HepG2 (cell line): ENCODE measurements at regions not wholly inside any gene's neighbourhood (a gene's known extent, or its start where the extent isn't known, plus 50 kb on each side); places are given as distances from the start of the nearest gene placed in this dataset.

ENCODE experiments used
- ARID2 ChIP-seq: sonication (generic); formaldehyde crosslinking; IDR thresholded peaks from 2 replicates; pipeline ENCODE4 v1.8.1; 2022; ENCODE audit warnings: mild to moderate bottlenecking, missing genetic modification reagents, borderline replicate concordance
- ATF2 ChIP-seq: sonication (generic); formaldehyde crosslinking; IDR thresholded peaks from 2 replicates; pipeline ENCODE4 v1.4.0; 2020; ENCODE audit warnings: missing genetic modification reagents
- ATF3 ChIP-seq: sonication (generic); formaldehyde crosslinking; IDR thresholded peaks from 2 replicates; pipeline ENCODE4 v1.4.0; 2020; ENCODE audit warnings: missing genetic modification reagents
- BORCS8-MEF2B ChIP-seq: sonication (generic); formaldehyde crosslinking; IDR thresholded peaks from 2 replicates; pipeline ENCODE4 v1.8.0; 2022; ENCODE audit warnings: mild to moderate bottlenecking, missing genetic modification reagents
- BRCA1 ChIP-seq: sonication (generic); formaldehyde crosslinking; IDR thresholded peaks from 2 replicates; pipeline ENCODE4 v1.4.0; 2020; ENCODE audit warnings: missing genetic modification reagents
- CHD4 ChIP-seq: fragments of 200-600 bp; sonication (generic); IDR thresholded peaks from 2 replicates; pipeline ENCODE4 v1.7.0; 2017; ENCODE audit warnings: mild to moderate bottlenecking, low read length, borderline replicate concordance
- CSRNP1 ChIP-seq: sonication (generic); formaldehyde crosslinking; IDR thresholded peaks from 2 replicates; pipeline ENCODE4 v1.8.1; 2023; ENCODE audit warnings: mild to moderate bottlenecking, missing genetic modification reagents
- DMTF1 ChIP-seq: sonication (generic); formaldehyde crosslinking; IDR thresholded peaks from 2 replicates; pipeline ENCODE4 v1.4.0; 2020; ENCODE audit warnings: mild to moderate bottlenecking, missing genetic modification reagents
- FOXJ3 ChIP-seq: sonication (generic); formaldehyde crosslinking; IDR thresholded peaks from 2 replicates; pipeline ENCODE4 v1.4.0; 2020; ENCODE audit warnings: missing genetic modification reagents, mild to moderate bottlenecking, borderline replicate concordance
- GATAD1 ChIP-seq: IDR thresholded peaks from 2 replicates; pipeline ENCODE4 v1.6.1; 2016; ENCODE audit warnings: missing genetic modification reagents, missing compliant biosample characterization
- KAT7 ChIP-seq: IDR thresholded peaks from 2 replicates; pipeline ENCODE4 v1.6.1; 2018; ENCODE audit warnings: borderline replicate concordance, missing compliant biosample characterization
- MNT ChIP-seq: fragments of 450-650 bp; IDR thresholded peaks from 2 replicates; pipeline ENCODE4 v1.6.1; 2016
- NFIC ChIP-seq: IDR thresholded peaks from 2 replicates; pipeline ENCODE4 v1.6.1; 2012; ENCODE audit warnings: mild to moderate bottlenecking, low read length, inconsistent platforms
- NR1H2 ChIP-seq: sonication (generic); formaldehyde crosslinking; IDR thresholded peaks from 2 replicates; pipeline ENCODE4 v1.8.1; 2022; ENCODE audit warnings: low read depth, missing genetic modification reagents, borderline replicate concordance
- ONECUT2 ChIP-seq: sonication (generic); formaldehyde crosslinking; IDR thresholded peaks from 2 replicates; pipeline ENCODE4 v1.4.0; 2020; ENCODE audit warnings: missing genetic modification reagents
- PLRG1 ChIP-seq: fragments of 450-650 bp; conservative IDR thresholded peaks from 2 replicates; pipeline ENCODE4 v1.6.1; 2016
- PPARG ChIP-seq: conservative IDR thresholded peaks from 2 replicates; pipeline ENCODE4 v1.6.1; 2016; ENCODE audit warnings: missing biosample characterization, missing genetic modification reagents
- TCF7L2 ChIP-seq: IDR thresholded peaks from 2 replicates; pipeline ENCODE4 v1.6.1; 2011; ENCODE audit warnings: mild to moderate bottlenecking, low read depth, low read length, moderate library complexity
- U2AF2 ChIP-seq: fragments of 200-400 bp; formaldehyde crosslinking; IDR thresholded peaks from 2 replicates; pipeline ENCODE4 v1.6.1; 2017; ENCODE audit warnings: low read depth, mild to moderate bottlenecking, low read length
- ZEB1 ChIP-seq: IDR thresholded peaks from 2 replicates; pipeline ENCODE4 v1.6.1; 2012; ENCODE audit warnings: mild to moderate bottlenecking, low read depth, inconsistent platforms; ENCODE audit not compliant: insufficient replicate concordance
- ZNF138 ChIP-seq: sonication (generic); formaldehyde crosslinking; IDR thresholded peaks from 2 replicates; pipeline ENCODE4 v1.5.0; 2020; ENCODE audit warnings: mild to moderate bottlenecking, low read depth, missing genetic modification reagents
- ZNF354B ChIP-seq: sonication (generic); formaldehyde crosslinking; IDR thresholded peaks from 2 replicates; pipeline ENCODE4 v1.8.0; 2022; ENCODE audit warnings: mild to moderate bottlenecking, missing genetic modification reagents
- ZNF430 ChIP-seq: sonication (generic); formaldehyde crosslinking; IDR thresholded peaks from 2 replicates; pipeline ENCODE4 v1.9.0; 2021; ENCODE audit warnings: mild to moderate bottlenecking, missing genetic modification reagents
- ZNF672 ChIP-seq: sonication (generic); formaldehyde crosslinking; IDR thresholded peaks from 2 replicates; pipeline ENCODE4 v1.8.1; 2022; ENCODE audit warnings: missing genetic modification reagents
- ZNF709 ChIP-seq: sonication (generic); formaldehyde crosslinking; IDR thresholded peaks from 2 replicates; pipeline ENCODE4 v1.5.0; 2020; ENCODE audit warnings: mild to moderate bottlenecking, missing genetic modification reagents

GRCh38 chr7:7118822-7119221, 63.5 kb upstream of the C1GALT1 start (continued):
- TF ChIP-seq NR1H2: no peak
- no peak for TF ChIP-seq ZNF672 (CRISPR knock-in tag)
- peak; percentile 85 for TF ChIP-seq PPARG (CRISPR knock-in tag)
- TF ChIP-seq TCF7L2: peak; percentile 98
- 0 out of 2 replicates have a peak, but pooled peaks have one; percentile 39 for TF ChIP-seq GATAD1 (CRISPR knock-in tag)
- TF ChIP-seq ARID2: no peak
- TF ChIP-seq ZNF709: no peak
- no peak for TF ChIP-seq DMTF1 (CRISPR knock-in tag)
- TF ChIP-seq ATF2 (CRISPR knock-in tag): peak; percentile 48; the same call in 1 of the 2 replicates
- TF ChIP-seq ONECUT2 (CRISPR knock-in tag): peak; percentile 92
- no peak for TF ChIP-seq ZNF138 (CRISPR knock-in tag)
- no peak for TF ChIP-seq U2AF2
- peak; percentile 98 for TF ChIP-seq NFIC
- TF ChIP-seq KAT7 (CRISPR knock-in tag): no peak; the same call in 1 of the 2 replicates
- TF ChIP-seq MNT: no peak
- no peak for TF ChIP-seq BORCS8-MEF2B
- TF ChIP-seq BRCA1 (CRISPR knock-in tag): no peak
- peak; percentile 42; the same call in 1 of the 2 replicates for TF ChIP-seq ATF3 (CRISPR knock-in tag)
- TF ChIP-seq FOXJ3 (CRISPR knock-in tag): peak; percentile 91; the same call in 1 of the 2 replicates
- no peak for TF ChIP-seq ZNF430 (CRISPR knock-in tag)
- 0 out of 2 replicates have a peak, but pooled peaks have one; percentile 34 for TF ChIP-seq CHD4
- no peak for TF ChIP-seq CSRNP1 (CRISPR knock-in tag)
- no peak for TF ChIP-seq ZNF354B
- no peak for TF ChIP-seq ZEB1
- no peak for TF ChIP-seq PLRG1
